ENCODE measurements at regions not wholly inside any gene's neighbourhood (a gene's known extent, or its start where the extent isn't known, plus 50 kb on each side); places are given as distances from the start of the nearest gene placed in this dataset.

DNA sequence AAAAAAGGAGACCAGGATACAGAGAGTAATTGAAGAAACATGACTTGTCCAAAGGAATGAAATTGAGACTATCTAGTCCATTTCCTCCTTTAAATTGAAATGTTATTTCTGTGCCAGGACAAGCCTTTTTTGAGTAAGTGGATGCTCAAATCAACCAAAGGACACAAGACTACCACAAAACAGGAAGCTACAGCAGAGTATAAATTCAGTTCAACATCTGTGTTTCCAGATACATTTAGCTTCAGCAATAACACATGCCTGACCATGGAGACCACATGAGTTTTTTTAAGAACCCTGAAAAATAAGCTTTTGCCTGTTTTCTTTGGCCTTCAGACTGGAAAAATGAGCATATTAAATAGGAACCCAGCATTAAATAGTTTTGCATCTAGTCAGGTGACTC lies 707.5 kb downstream of the ZWINT start:
- no peak for ATAC-seq
- Histone ChIP-seq H3K4me1 (ENCODE audit: control insufficient read depth, insufficient read depth, low read length) (no peaks in the 10 kb centered on the region), H3K4me3 (no peak overlapping the region), H3K27me3 (replicated peaks in 1 of 2; ENCODE audit: control insufficient read depth in 2 of 2, insufficient read depth in 2 of 2, low read length in 1 of 2) (no peaks in the 10 kb centered on the region), H3K4me2 (ENCODE audit: control insufficient read depth, insufficient read depth) (no peak overlapping the region), H3K9me3 (replicated peaks; ENCODE audit: control insufficient read depth, insufficient read depth, low read length) (no peaks in the 10 kb centered on the region), H2AFZ (ENCODE audit: control insufficient read depth, low read depth, low read length) (no peak overlapping the region), H4K20me1 (ENCODE audit: control insufficient read depth, insufficient read depth) (no peaks in the 10 kb centered on the region), H3K36me3 (ENCODE audit: control insufficient read depth in 2 of 2, insufficient read depth in 2 of 2, low read length in 1 of 2) (no peaks in the 10 kb centered on the region), H3K27ac (ENCODE audit: control insufficient read depth, insufficient read depth) (no peak overlapping the region), H3K79me2 (ENCODE audit: control insufficient read depth, insufficient read depth, low read length) (no peaks in the 10 kb centered on the region), H3K9ac (ENCODE audit: control insufficient read depth, insufficient read depth, low read length) (no peak overlapping the region)
- ChIA-PET RAD21 (ENCODE audit: unreplicated experiment) (no interaction called here), CTCF (no interaction called here), SMC1A (ENCODE audit: uncharacterized antibody, unreplicated experiment) (no interaction called here), POLR2A (no interaction called here)
- no peak for TF ChIP-seq POLR2AphosphoS5 (IDR thresholded peaks at IDR 0.05; ENCODE audit: low read length)
- no peak for TF ChIP-seq IRF4 (IDR thresholded peaks at IDR 0.05; ENCODE audit: low read depth, low read length)
- TF ChIP-seq, protein P1, sequence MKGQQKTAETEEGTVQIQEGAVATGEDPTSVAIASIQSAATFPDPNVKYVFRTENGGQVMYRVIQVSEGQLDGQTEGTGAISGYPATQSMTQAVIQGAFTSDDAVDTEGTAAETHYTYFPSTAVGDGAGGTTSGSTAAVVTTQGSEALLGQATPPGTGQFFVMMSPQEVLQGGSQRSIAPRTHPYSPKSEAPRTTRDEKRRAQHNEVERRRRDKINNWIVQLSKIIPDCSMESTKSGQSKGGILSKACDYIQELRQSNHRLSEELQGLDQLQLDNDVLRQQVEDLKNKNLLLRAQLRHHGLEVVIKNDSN (IDR thresholded peaks at IDR 0.05; ENCODE audit: borderline replicate concordance, extremely low read length, insufficient read depth, low read depth, low read length), result no peak
- no peak for TF ChIP-seq NFIC (IDR thresholded peaks at IDR 0.05; ENCODE audit: low read depth, low read length)
- TF ChIP-seq E4F1 (IDR thresholded peaks at IDR 0.05; ENCODE audit: borderline replicate concordance, partially characterized antibody), result no peak
- TF ChIP-seq BMI1 (IDR thresholded peaks at IDR 0.05; ENCODE audit: borderline replicate concordance), result no peak
- TF ChIP-seq SREBF2 (IDR thresholded peaks at IDR 0.05; ENCODE audit: low read length), result no peak
- no peak for TF ChIP-seq ZNF217 (IDR thresholded peaks at IDR 0.05)
- TF ChIP-seq POLR2A (IDR thresholded peaks at IDR 0.05; ENCODE audit: low read depth, low read length), result no peak
- BruUV-seq (replicated peaks), result no TSS peak
- intact Hi-C loops (cut with micrococcal nuclease; ENCODE audit: unreplicated experiment) (no loop called here), in situ Hi-C loops (cut with MboI) (no loop called here)
- no peak for FAIRE-seq
- no peak for DNase-seq (ENCODE audit: low read depth, low spot score)
